Adrenal gland (tissue), 9 donors: ENCODE measurements at regions not wholly inside any gene's neighbourhood (a gene's known extent, or its start where the extent isn't known, plus 50 kb on each side); places are given as distances from the start of the nearest gene placed in this dataset.

Experiments used
- DNase-seq, 7 donors: peaks; one replicate each; pipeline ENCODE4 v3.0.0-alpha.2; 2019 to 2020
- H3K27ac ChIP-seq, 5 donors: fragments of 200-600 bp; sonication (generic) in 4 of 5; 1 replicate in 3 of 5; 2 replicates in 2 of 5; pipeline versions ENCODE4 v1.5.1 to v1.8.0; 2016 to 2020; ENCODE audit warnings: mild to moderate bottlenecking in 1 of 5
- H3K27me3 ChIP-seq: fragments of 200-600 bp; 2 replicates; pipeline ENCODE4 v1.8.0; 2021
- H3K36me3 ChIP-seq, 2 donors: fragments of 200-600 bp; replicated peaks in 1 of 2; 1 replicate in 1 of 2; 2 replicates in 1 of 2; pipeline versions ENCODE4 v1.5.1 to v1.8.0; 2018 to 2022
- H3K4me1 ChIP-seq, 2 donors: fragments of 200-600 bp; replicated peaks in 1 of 2; 1 replicate in 1 of 2; 2 replicates in 1 of 2; pipeline versions ENCODE4 v1.5.1 to v1.8.0; 2018 to 2021
- H3K4me3 ChIP-seq, 4 donors: fragments of 200-600 bp; sonication (generic) in 3 of 4; one replicate each; pipeline ENCODE4 v1.5.1; 2016 to 2018
- H3K9me3 ChIP-seq, 3 donors: fragments of 200-600 bp; sonication (generic) in 1 of 3; replicated peaks in 1 of 3; 1 replicate in 2 of 3; 2 replicates in 1 of 3; pipeline versions ENCODE4 v1.5.1 to v1.8.0; 2016 to 2021
- POLR2A ChIP-seq, 2 donors: fragments of 450-650 bp; IDR thresholded peaks; one replicate each; pipeline ENCODE4 v1.6.1; 2017; ENCODE audit warnings: antibody characterized with exemption in 2 of 2, mild to moderate bottlenecking in 2 of 2, moderate library complexity in 1 of 2
- WGBS, 4 donors: extraction: QIAGEN DNeasy Blood & Tissue Kit in 2 of 4; methylation state at CpG; one replicate each; pipeline versions ENCODE4 v1.1.5 to v1.1.7; 2013 to 2017; 5-methylcytosine and 5-hydroxymethylcytosine counted together
- intact Hi-C, 2 donors: fragments of 100-400 bp; cut with DNase I; formaldehyde crosslinking; loops; one replicate each; pipeline versions ENCODE4 v1.14.1 to v1.15.0; 2022 to 2023
- TF ChIP-seq, protein P1 (sequence below), 6 experiments: fragments of 450-650 bp in 4 of 6; fragments of 200-600 bp in 2 of 6; sonication (generic) in 1 of 6; IDR thresholded peaks; 1 replicate in 5 of 6; 2 replicates in 1 of 6; pipeline versions ENCODE4 v1.5.1 to v1.8.0; 2016 to 2021; ENCODE audit warnings: antibody characterized with exemption in 6 of 6, mild to moderate bottlenecking in 2 of 6, moderate library complexity in 1 of 6
- donor health status: healthy with polysubstance abuse.
- donor health status: Bipolar disorder and iron deficiency.
- donor health status: DM: yes; HTN: yes; CAD: no.
- donor health status: DM: no; HTN: no; CAD: no.
- donor health status: DM: no; HTN: no; CAD: no.

DNA sequence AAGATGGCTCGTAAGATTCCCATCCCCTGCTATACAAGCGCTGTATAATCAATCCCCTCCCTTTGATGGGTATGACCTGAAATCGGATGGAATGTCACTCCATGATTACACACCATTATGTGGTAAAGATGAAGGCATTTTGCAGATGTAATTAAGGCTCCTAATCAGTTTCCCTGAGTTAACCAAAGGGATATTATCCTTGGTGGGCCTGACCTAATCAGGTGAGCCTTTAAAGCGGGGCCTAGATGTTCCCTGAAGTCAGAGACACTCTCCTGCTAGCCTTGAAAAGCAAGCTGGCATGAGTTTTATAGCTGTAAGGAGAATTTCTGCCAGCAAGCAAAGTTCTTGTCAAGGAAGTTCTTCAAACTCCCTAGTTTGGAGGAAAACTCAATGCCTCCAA lies 223.8 kb upstream of the FN1 start:
- 77 to 86% (median 80%) methylated on average over 4 of the region's 4 CpGs for WGBS, 4 donors
- Histone ChIP-seq H3K9me3 (no peaks in the 10 kb centered on the region), H3K36me3 (no peaks in the 10 kb centered on the region), H3K27ac (no peak overlapping the region), H3K27me3 (no peaks in the 10 kb centered on the region), H3K4me1 (peaks cover 0 to under 1% of the 10 kb centered on the region in 2 donors), H3K4me3 (no peak overlapping the region)
- intact Hi-C loops = no loop called here
- TF ChIP-seq, protein P1, sequence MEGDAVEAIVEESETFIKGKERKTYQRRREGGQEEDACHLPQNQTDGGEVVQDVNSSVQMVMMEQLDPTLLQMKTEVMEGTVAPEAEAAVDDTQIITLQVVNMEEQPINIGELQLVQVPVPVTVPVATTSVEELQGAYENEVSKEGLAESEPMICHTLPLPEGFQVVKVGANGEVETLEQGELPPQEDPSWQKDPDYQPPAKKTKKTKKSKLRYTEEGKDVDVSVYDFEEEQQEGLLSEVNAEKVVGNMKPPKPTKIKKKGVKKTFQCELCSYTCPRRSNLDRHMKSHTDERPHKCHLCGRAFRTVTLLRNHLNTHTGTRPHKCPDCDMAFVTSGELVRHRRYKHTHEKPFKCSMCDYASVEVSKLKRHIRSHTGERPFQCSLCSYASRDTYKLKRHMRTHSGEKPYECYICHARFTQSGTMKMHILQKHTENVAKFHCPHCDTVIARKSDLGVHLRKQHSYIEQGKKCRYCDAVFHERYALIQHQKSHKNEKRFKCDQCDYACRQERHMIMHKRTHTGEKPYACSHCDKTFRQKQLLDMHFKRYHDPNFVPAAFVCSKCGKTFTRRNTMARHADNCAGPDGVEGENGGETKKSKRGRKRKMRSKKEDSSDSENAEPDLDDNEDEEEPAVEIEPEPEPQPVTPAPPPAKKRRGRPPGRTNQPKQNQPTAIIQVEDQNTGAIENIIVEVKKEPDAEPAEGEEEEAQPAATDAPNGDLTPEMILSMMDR (IDR thresholded peaks at IDR 0.05) = no peak
- TF ChIP-seq POLR2A (IDR thresholded peaks at IDR 0.05) = no peak
- no peak for DNase-seq

DNA sequence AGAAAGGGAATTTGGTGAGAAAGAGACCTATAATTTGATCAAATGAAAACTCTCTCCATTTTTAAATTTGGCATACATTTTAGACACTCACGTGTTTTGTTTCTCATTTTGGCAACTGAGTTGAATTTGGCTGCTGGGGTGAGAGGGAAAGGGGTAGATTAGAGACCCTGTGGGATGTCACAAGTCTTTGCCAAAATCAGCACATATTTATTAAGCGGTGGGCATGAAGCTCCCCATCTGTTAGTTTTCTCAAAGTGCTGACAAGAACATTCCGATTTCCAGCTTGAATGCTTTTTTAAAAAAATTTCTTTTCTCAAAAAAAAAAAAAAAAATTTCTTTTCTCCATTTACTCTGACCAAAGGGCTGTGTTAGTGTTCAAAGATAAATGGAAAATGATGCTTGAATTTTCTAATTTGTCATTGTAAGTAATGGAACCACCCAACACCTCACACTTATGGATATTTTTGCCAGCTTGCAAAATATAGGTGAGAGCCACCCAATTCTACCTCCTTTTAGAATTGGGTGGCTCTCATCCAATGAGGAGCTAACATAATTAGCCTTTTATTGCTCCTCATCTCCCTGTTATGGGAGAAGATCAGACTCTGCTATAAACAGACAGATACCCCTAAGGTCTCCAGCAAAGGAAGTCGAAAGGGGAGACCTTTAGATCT lies 222.9 kb upstream of the FN1 start:
- WGBS, 4 donors = 84 to 93% (median 86%) methylated on average over 4 of the region's 4 CpGs
- no peaks in the 10 kb centered on the region for H3K9me3 ChIP-seq
- no peaks in the 10 kb centered on the region for H3K36me3 ChIP-seq
- no peak for TF ChIP-seq POLR2A (IDR thresholded peaks at IDR 0.05)
- TF ChIP-seq, protein P1 (IDR thresholded peaks at IDR 0.05) = no peak
- intact Hi-C loops = no loop called here
- no peak for DNase-seq
- no peak overlapping the region for H3K4me3 ChIP-seq
- H3K27me3 ChIP-seq = no peaks in the 10 kb centered on the region
- H3K4me1 ChIP-seq = no peaks in the 10 kb centered on the region
- no peak overlapping the region for H3K27ac ChIP-seq

DNA sequence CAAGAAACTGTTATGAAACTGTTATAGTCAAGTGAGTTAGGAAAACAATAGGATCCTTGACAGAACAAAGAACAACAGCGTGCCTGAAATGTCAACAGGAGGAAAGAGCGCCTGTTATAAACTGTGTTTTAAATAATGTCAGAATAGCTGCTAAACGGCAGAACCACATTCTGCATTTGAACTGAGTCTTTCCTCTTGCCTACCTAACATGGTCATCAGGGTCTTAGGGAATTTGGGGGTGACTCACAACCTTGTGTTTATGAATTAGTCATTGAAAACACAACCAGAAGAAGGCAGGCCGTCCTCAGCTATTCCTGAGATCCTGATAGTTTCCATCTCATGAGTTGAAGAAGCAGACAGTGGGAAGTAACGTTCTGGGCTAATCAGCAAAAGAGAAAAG lies 222.0 kb upstream of the FN1 start:
- TF ChIP-seq, protein P1 (IDR thresholded peaks at IDR 0.05) = no peak
- no peak for TF ChIP-seq POLR2A (IDR thresholded peaks at IDR 0.05)
- no peaks in the 10 kb centered on the region for H3K4me1 ChIP-seq
- no peak overlapping the region for H3K27ac ChIP-seq
- no peaks in the 10 kb centered on the region for H3K36me3 ChIP-seq
- WGBS, 4 donors = 62 to 85% (median 80%) methylated on average over 5 of the region's 5 CpGs
- H3K9me3 ChIP-seq = no peaks in the 10 kb centered on the region
- H3K27me3 ChIP-seq = no peaks in the 10 kb centered on the region
- no peak overlapping the region for H3K4me3 ChIP-seq
- DNase-seq = no peak
- intact Hi-C loops = no loop called here

DNA sequence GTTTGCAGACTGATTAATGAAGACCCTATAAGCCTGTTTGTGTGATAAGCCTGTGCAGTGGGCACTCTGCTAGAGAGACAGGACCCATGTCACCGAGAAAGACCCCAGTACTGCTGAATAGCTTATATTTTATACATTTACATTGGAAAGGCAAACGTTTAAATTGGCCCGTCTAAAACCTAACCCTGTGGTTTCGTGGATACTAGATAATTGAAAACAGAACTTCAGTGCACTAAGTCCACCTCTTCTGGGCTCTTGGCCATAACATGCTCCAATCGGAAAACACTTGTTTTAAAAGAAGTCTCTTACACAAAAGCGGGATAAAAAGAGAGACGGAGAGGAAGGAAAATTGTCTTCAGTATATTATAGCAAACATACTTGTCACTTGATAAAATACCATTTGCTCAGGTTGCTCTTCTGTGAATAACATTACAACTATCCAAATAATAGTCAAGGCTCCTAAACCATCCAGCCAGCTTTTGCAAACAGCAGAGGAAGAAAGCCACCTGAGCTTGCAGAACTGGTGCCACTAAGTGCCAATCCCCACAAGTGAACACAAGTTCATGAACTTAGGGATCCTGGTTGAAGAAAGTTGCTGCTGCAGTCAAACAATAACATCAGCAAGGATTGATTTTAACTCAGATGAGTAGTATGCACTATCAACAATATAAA lies 218.4 kb upstream of the FN1 start:
- no peak overlapping the region for H3K4me3 ChIP-seq
- no peak overlapping the region for H3K27ac ChIP-seq
- no peak for DNase-seq
- TF ChIP-seq POLR2A (IDR thresholded peaks at IDR 0.05) = no peak
- TF ChIP-seq, protein P1 (IDR thresholded peaks at IDR 0.05) = no peak
- no peaks in the 10 kb centered on the region for H3K4me1 ChIP-seq
- H3K36me3 ChIP-seq = no peaks in the 10 kb centered on the region
- no peaks in the 10 kb centered on the region for H3K9me3 ChIP-seq
- no peaks in the 10 kb centered on the region for H3K27me3 ChIP-seq
- WGBS, 4 donors = 63 to 83% (median 74%) methylated on average over 7 of the region's 7 CpGs
- intact Hi-C loops = no loop called here
